Kidney glomerular epithelial cell (primary cell): ENCODE measurements at regions not wholly inside any gene's neighbourhood (a gene's known extent, or its start where the extent isn't known, plus 50 kb on each side); places are given as distances from the start of the nearest gene placed in this dataset.

Experiments
- DNase-seq: peaks from one replicate; lab custom pipeline; 2025; lab: John Stamatoyannopoulos, UW

- no peak for DNase-seq
Observed at GRCh38 chr14:98022541-98023520, 1225.6 kb downstream of the VRK1 start.

DNA sequence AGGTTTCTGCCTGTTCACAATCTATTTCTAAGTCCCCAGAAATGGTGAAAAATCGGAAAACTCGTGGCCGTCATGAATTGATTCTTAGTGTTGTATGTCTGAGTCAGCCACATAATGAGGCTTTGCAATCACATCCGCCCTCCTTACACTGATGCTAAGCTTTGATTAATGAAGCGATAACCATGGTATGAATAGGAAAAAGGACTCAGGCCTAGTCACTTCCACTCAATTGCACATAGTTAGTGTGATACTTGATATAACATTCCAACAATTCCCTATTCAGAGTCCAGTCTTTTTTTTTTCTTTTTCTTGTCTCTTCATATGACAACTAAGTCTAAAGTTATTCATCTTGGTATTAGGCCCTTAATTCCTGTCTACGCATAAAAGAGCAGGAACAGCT lies 1231.0 kb downstream of the VRK1 start:
- no peak for DNase-seq

DNA sequence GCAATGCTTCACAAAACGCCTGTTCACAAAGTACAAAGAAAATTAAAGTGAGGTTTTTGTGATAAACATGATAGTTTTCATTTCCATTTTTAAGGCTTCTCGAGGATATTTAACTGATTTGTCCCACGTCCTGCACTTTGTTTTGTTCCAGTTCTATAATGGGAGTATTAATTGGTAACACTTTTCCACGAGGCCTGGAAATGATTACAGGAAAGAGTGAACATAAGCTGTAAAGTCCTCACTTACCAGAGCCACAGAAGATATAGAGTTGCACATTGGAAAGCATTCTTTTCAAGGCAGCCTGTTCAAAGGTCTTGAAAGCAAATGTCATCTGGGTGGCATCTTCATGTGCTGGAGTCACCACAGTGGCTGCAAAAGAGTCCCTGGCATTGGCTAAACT lies 1236.6 kb downstream of the BCL11B start:
- DNase-seq: no peak

- DNase-seq: no peak
Observed at GRCh38 chr14:98037831-98038230, 1234.2 kb downstream of the BCL11B start.

DNA sequence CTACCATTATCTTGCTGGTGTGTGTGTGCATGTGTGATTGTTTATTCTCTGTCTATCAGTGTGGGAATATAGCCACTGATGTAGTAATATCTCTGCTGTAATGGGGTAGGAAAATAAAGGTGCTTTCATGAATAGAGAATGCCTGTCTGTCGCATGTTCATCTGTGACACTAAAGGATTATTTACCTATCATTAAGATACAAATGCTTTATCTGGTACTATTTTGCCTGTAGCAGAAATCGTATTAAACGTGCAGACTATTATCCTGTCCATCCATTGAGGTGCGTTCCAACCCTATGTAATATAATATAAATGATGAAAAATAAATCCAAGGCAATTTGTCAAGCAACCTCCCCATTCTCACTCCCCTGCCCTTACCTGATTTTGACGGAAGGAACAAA lies 1215.1 kb downstream of the BCL11B start:
- DNase-seq: no peak

DNA sequence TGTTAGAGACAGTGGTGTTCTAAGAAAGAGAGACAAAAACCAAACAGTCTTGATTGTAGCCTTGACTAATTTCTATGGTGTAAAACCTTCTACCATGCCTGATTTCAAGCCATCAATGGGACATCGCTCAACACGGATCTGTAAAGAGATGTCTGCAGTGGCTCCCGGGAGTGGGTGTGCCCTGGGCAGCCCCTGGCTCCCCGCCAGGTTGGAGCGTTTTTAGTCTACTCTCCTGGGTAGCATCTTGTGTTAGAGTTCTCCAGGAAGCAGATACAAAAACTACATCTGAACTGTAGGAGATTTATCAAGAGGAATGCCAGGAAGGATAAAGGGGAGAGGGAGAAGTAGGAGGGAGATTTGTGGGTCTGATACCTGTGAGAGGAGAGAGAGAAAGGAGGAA lies 1212.9 kb downstream of the BCL11B start:
- no peak for DNase-seq

- no peak for DNase-seq
Observed at GRCh38 chr14:98062083-98062482, 1209.9 kb downstream of the BCL11B start.

GRCh38 chr14:98069712-98070171 lies 1202.3 kb downstream of the BCL11B start:
- peak; percentile 95 for DNase-seq

GRCh38 chr14:98070536-98070935 lies 1201.5 kb downstream of the BCL11B start:
- no peak for DNase-seq

- no peak for DNase-seq
Observed at GRCh38 chr14:98074111-98074510, 1197.9 kb downstream of the BCL11B start.

DNA sequence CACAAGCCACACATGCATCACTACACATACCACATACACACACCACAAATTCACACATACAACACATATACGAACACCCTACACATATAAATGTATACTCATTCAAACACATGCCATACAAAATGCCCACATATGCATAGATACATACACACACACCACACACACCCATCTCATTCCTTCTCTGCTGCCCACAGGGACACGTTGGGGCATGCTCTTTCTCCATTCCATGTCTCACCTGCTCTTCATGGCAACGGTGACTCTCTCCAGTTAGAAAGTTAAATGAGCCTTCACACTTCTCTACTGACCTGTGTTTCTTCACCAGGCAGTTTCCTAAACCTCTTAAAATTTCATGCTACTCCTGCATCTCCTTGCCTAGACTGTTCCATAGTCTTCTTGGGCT lies 1194.8 kb downstream of the BCL11B start:
- no peak for DNase-seq

DNA sequence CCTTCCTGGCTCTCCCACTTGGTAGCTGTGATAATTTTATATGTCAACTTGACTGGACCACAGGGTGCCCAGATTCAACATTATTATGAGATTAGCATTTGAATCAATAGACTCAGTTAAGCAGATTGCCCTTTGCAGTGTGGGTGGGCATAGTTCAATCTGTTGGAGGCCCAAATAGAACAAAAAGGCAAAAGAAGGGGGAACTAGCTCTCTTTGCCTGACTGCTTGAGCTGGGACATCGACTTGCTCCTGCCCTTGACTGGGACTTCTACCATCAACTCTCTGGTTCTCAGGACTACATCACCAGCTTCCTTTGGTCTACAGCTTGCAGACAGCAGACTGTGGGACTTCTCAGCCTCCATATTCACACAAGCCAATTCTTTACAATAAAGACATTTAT lies 1189.2 kb downstream of the BCL11B start:
- DNase-seq: no peak

- no peak for DNase-seq
Observed at GRCh38 chr14:98085751-98086150, 1186.2 kb downstream of the BCL11B start.

GRCh38 chr14:98093111-98093510 lies 1178.9 kb downstream of the BCL11B start:
- no peak for DNase-seq

GRCh38 chr14:98099527-98099926 lies 1172.5 kb downstream of the BCL11B start:
- DNase-seq: no peak

DNA sequence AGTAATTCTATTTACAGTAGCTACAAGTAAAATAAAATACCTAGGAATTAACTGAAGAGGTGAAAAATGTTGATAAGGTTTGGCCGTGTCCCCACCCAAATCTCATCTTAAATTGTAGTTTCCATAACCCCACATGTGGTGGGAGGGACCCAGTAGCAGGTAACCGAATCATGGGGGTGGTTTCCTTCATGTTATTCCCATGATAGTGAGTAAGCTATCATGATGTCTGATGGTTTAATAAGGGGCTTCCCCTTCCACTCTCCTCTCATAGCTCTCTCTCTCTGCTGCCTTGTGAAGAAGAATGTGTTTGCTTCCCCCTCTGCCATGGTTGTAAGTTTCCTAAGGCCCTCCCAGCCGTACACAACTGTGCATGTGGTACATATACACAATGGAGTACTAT lies 1170.7 kb downstream of the BCL11B start:
- DNase-seq: no peak

GRCh38 chr14:98103705-98104104 lies 1168.3 kb downstream of the BCL11B start:
- DNase-seq: no peak

DNA sequence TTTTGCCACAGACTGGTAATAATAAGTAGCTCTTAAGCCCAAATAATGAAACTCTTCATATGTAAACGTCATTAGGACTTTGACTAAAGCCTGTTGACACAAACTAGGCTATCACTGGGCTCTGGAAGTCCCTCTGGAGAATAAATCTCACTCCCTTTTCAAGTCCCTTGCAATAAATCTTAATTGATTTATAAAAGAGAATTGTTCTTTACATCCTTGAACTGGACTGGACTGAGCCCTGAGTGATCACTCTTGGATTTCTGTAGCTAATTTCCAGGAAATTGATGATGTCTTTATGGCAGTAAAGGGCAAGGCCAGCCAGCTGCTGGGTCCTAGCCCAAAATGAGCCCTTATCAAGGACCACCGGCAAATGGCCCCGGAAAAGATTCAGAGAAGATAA lies 1162.7 kb downstream of the BCL11B start:
- DNase-seq: no peak

- no peak for DNase-seq
Observed at GRCh38 chr14:98112194-98112780, 1159.7 kb downstream of the BCL11B start.

DNA sequence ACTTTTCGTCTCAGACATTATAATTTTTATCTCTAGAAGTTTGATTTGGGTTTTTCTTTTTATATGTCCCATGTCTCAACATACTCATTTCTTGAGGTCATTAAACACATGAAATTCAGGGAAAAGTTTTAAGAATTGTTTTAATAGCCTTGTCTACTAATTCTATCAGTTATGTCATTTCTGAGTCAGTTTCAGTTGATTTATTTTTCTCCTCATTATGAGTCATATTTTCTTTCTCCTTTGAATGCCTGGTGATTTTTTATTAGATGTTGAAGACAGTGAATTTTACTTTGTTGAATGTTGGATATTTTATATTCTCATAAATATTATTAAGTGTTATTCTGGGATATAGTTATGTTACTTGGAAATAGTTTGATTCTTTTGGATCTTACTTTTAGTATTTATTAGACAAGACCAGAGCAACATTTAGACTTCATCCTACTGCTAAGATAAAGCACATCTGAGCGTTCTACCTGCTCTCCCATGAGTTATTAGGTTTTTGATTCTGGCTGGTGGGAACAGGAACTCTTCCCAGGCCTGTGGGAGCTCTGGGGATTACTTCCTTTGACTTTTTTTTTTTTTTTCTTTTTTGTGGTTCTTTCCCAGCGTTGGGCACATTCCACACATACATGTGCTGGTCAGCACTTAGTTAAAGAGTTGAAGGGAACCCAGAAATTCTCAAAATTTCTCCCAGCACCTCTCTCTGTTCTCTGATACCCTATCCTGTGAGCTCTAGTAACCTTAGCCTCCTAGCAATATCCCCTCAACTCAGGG lies 1157.7 kb downstream of the BCL11B start:
- peak; percentile 46 for DNase-seq

GRCh38 chr14:98114946-98115345 lies 1157.1 kb downstream of the BCL11B start:
- no peak for DNase-seq

DNA sequence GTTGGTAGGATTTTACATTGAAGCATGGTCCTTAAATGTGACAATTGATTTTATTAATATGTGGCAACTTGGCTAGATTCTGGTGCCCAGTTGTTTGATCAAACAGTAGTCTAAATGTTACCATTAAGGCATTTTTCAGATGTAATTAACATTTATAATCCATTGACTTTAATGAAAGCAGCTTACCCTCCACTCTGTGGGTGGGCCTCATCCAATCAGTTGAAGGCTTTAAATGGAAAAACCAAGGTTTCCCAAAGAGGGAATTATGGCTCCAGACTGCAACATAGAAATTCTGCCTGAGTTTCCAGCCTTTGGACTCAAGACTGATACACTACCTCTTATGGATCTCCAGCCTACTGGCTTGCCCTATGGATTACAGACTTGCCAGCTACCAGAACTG lies 1153.2 kb downstream of the BCL11B start:
- DNase-seq: no peak

DNA sequence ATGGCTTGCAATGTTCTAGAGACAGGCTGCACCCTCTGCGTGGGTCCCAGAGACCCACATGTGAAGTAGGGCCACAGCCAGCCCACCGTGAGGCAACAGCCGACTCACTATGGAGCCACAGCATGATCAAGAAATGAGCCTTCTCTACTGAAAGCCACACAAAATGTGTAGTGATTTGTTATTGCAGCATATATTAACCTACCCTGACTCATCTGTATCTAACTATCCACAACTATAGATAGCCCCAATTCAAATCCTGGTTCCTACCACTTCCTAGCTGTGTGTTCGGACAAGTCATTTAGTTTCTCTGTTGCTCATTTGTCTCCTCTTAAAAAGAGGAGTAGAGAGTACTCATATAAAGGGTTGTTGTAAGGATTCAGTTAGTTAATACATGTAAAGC lies 1152.3 kb downstream of the BCL11B start:
- DNase-seq: no peak
